WTC11 (cell line): ENCODE measurements at regions not wholly inside any gene's neighbourhood (a gene's known extent, or its start where the extent isn't known, plus 50 kb on each side); places are given as distances from the start of the nearest gene placed in this dataset.
A peak's percentile ranks its signal among the peaks of the same experiment; 100 is the strongest.

Experiments
- ATAC-seq: fragments of 200-7000 bp; cut with Tn5 transposase; 2 replicates; pipeline ENCODE4 v1.10.0; 2021; ENCODE audit warnings: mild to moderate bottlenecking, moderate library complexity
- CTCF ChIA-PET: fragments of 300-600 bp; sonication (Branson Sonifier 250); formaldehyde crosslinking; loops from one replicate; lab custom pipeline; 2021; ENCODE audit warnings: antibody characterized with exemption; lab: Charles Lee
- POLR2A ChIA-PET: fragments of 350-600 bp; sonication (Branson Sonifier 250); formaldehyde crosslinking; loops from one replicate; lab custom pipeline; 2021; ENCODE audit warnings: antibody characterized with exemption; lab: Charles Lee
- DNase-seq: peaks from one replicate; pipeline ENCODE4 v3.0.0; 2021; ENCODE audit warnings: low spot score
- H3K27ac Mint-ChIP-seq: 2 replicates; pipeline ENCODE4 v1.8.0; 2021; ENCODE audit warnings: mixed read lengths
- H3K27me3 Mint-ChIP-seq: 2 replicates; pipeline ENCODE4 v1.8.0; 2021; ENCODE audit warnings: low read depth, mild to moderate bottlenecking, moderate library complexity, mixed read lengths
- H3K36me3 Mint-ChIP-seq: 2 replicates; pipeline ENCODE4 v1.8.0; 2021; ENCODE audit warnings: mixed read lengths
- H3K4me1 Mint-ChIP-seq: 2 replicates; pipeline ENCODE4 v1.8.0; 2022; ENCODE audit warnings: mixed read lengths
- H3K4me3 Mint-ChIP-seq: 2 replicates; pipeline ENCODE4 v1.8.0; 2021; ENCODE audit warnings: mild to moderate bottlenecking, moderate library complexity, mixed read lengths
- H3K9me3 Mint-ChIP-seq: 2 replicates; pipeline ENCODE4 v1.8.0; 2021; ENCODE audit warnings: mixed read lengths
- ATF1 ChIP-seq: sonication (generic); formaldehyde crosslinking; IDR thresholded peaks from 2 replicates; pipeline ENCODE4 v1.8.1; 2023; ENCODE audit warnings: mild to moderate bottlenecking, moderate library complexity, missing genetic modification reagents
- FOXJ3 ChIP-seq: sonication (generic); formaldehyde crosslinking; IDR thresholded peaks from 2 replicates; pipeline ENCODE4 v1.9.0; 2021; ENCODE audit warnings: missing genetic modification reagents, mild to moderate bottlenecking, borderline replicate concordance
- GABPB1 ChIP-seq: sonication (generic); formaldehyde crosslinking; IDR thresholded peaks from 2 replicates; pipeline ENCODE4 v1.8.1; 2023; ENCODE audit warnings: mild to moderate bottlenecking, missing genetic modification reagents
- NFATC4 ChIP-seq: fragments of 250-450 bp; sonication (Bioruptor Pico); IDR thresholded peaks from 2 replicates; pipeline ENCODE4 v1.9.0; 2021; ENCODE audit warnings: mild to moderate bottlenecking
- NFYB ChIP-seq: sonication (generic); formaldehyde crosslinking; conservative IDR thresholded peaks from 2 replicates; pipeline ENCODE4 v1.8.0; 2022; ENCODE audit warnings: low read depth, missing genetic modification reagents
- RELA ChIP-seq: sonication (generic); formaldehyde crosslinking; IDR thresholded peaks from 2 replicates; pipeline ENCODE4 v1.8.1; 2022; ENCODE audit warnings: missing genetic modification reagents, mild to moderate bottlenecking, borderline replicate concordance
- RORB ChIP-seq: fragments of 250-450 bp; sonication (Bioruptor Pico); IDR thresholded peaks from 2 replicates; pipeline ENCODE4 v1.9.0; 2021; ENCODE audit warnings: mild to moderate bottlenecking
- SP1 ChIP-seq: sonication (generic); formaldehyde crosslinking; conservative IDR thresholded peaks from 2 replicates; pipeline ENCODE4 v1.8.1; 2022; ENCODE audit warnings: missing genetic modification reagents
- TEAD4 ChIP-seq: sonication (generic); formaldehyde crosslinking; IDR thresholded peaks from 2 replicates; pipeline ENCODE4 v1.8.0; 2022; ENCODE audit warnings: mild to moderate bottlenecking, missing genetic modification reagents
- ZNF138 ChIP-seq: sonication (generic); formaldehyde crosslinking; conservative IDR thresholded peaks from 2 replicates; pipeline ENCODE4 v1.8.1; 2022; ENCODE audit warnings: mild to moderate bottlenecking, moderate library complexity, missing genetic modification reagents
- ZNF317 ChIP-seq: sonication (generic); formaldehyde crosslinking; IDR thresholded peaks from 2 replicates; pipeline ENCODE4 v1.8.1; 2023; ENCODE audit warnings: low read depth, mild to moderate bottlenecking, moderate library complexity, missing genetic modification reagents, borderline replicate concordance
- ZNF423 ChIP-seq: fragments of 250-450 bp; sonication (Bioruptor Pico); IDR thresholded peaks from 2 replicates; pipeline ENCODE4 v2.1.2; 2022; ENCODE audit warnings: mild to moderate bottlenecking, moderate library complexity
- TF ChIP-seq, protein P1 (sequence below): sonication (generic); formaldehyde crosslinking; IDR thresholded peaks from 2 replicates; pipeline ENCODE4 v1.8.0; 2023; ENCODE audit warnings: missing genetic modification reagents
- TF ChIP-seq, protein P2 (sequence below): sonication (generic); formaldehyde crosslinking; IDR thresholded peaks from 2 replicates; pipeline ENCODE4 v1.8.1; 2023; ENCODE audit warnings: mild to moderate bottlenecking, missing genetic modification reagents
- TF ChIP-seq, protein P3 (sequence below): fragments of 250-450 bp; sonication (Bioruptor Pico); IDR thresholded peaks from 2 replicates; pipeline ENCODE4 v1.9.0; 2021; ENCODE audit warnings: mild to moderate bottlenecking
- TF ChIP-seq, protein P4 (sequence below): fragments of 250-450 bp; sonication (Bioruptor Pico); IDR thresholded peaks from 2 replicates; pipeline ENCODE4 v2.1.2; 2022; ENCODE audit warnings: mild to moderate bottlenecking, moderate library complexity
- TF ChIP-seq, protein P5 (sequence below): sonication (generic); formaldehyde crosslinking; conservative IDR thresholded peaks from 2 replicates; pipeline ENCODE4 v1.8.1; 2022; ENCODE audit warnings: mild to moderate bottlenecking, missing genetic modification reagents
- TF ChIP-seq, protein P6 (sequence below): fragments of 250-450 bp; sonication (Bioruptor Pico); conservative IDR thresholded peaks from 2 replicates; pipeline ENCODE4 v1.9.0; 2021; ENCODE audit warnings: mild to moderate bottlenecking

DNA sequence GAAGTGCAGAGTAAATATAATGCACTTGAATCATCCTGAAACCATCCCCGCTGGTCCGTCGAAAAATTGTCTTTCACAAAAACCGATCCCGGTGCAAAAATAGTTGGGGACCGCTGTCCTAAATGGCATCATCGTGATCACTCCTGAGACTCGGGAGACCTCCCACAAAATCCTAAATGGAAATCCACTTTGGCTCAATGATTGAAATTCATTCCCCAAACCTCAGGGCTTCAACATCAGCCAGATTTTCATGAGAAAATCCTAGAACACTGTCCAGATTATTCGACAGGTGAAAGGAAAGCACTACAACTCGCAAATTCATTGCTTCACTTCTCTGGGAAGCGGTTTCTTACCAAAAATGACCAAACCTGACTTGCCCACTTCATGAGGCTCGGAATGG is 335.3 kb upstream of the ZNF507 start (continued):
- TF ChIP-seq RELA (CRISPR knock-in tag) (no peak), FOXJ3 (no peak), RORB (CRISPR knock-in tag) (no peak)
- TF ChIP-seq, protein P1, sequence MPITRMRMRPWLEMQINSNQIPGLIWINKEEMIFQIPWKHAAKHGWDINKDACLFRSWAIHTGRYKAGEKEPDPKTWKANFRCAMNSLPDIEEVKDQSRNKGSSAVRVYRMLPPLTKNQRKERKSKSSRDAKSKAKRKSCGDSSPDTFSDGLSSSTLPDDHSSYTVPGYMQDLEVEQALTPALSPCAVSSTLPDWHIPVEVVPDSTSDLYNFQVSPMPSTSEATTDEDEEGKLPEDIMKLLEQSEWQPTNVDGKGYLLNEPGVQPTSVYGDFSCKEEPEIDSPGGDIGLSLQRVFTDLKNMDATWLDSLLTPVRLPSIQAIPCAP (CRISPR knock-in tag): no peak

DNA sequence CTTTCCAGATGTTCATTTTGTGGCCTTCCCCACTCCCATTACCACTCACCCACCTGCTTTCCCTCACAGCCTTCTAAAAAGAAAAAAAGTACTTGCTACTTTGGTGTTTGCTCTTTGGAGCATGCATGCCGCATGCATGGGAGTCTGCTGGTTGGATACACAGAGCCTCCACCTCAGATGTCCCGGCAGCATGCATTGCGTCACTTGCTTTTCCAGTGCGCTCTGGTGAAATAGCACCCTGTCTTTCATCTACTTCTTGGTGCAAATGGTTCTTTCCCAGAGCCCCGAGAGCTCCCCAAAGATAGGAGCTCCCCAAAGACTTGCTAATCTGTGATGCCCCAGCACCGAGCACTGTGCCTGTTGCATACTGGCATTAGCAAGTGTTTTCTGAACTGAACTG is 333.2 kb upstream of the ZNF507 start:
- H3K27ac Mint-ChIP-seq: no peak overlapping the region
- no peaks in the 10 kb centered on the region for H3K36me3 Mint-ChIP-seq
- H3K9me3 Mint-ChIP-seq: peaks cover 15% of the 10 kb centered on the region
- no peaks in the 10 kb centered on the region for H3K27me3 Mint-ChIP-seq
- CTCF ChIA-PET: no interaction called here
- TF ChIP-seq SP1 (CRISPR knock-in tag) (no peak), GABPB1 (CRISPR knock-in tag) (peak; percentile 66)
- TF ChIP-seq, protein P2, sequence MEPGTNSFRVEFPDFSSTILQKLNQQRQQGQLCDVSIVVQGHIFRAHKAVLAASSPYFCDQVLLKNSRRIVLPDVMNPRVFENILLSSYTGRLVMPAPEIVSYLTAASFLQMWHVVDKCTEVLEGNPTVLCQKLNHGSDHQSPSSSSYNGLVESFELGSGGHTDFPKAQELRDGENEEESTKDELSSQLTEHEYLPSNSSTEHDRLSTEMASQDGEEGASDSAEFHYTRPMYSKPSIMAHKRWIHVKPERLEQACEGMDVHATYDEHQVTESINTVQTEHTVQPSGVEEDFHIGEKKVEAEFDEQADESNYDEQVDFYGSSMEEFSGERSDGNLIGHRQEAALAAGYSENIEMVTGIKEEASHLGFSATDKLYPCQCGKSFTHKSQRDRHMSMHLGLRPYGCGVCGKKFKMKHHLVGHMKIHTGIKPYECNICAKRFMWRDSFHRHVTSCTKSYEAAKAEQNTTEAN (CRISPR knock-in tag): no peak
- no peak for DNase-seq
- ATAC-seq: no peak
- no peaks in the 10 kb centered on the region for H3K4me1 Mint-ChIP-seq
- no peak overlapping the region for H3K4me3 Mint-ChIP-seq
- POLR2A ChIA-PET: no interaction called here

DNA sequence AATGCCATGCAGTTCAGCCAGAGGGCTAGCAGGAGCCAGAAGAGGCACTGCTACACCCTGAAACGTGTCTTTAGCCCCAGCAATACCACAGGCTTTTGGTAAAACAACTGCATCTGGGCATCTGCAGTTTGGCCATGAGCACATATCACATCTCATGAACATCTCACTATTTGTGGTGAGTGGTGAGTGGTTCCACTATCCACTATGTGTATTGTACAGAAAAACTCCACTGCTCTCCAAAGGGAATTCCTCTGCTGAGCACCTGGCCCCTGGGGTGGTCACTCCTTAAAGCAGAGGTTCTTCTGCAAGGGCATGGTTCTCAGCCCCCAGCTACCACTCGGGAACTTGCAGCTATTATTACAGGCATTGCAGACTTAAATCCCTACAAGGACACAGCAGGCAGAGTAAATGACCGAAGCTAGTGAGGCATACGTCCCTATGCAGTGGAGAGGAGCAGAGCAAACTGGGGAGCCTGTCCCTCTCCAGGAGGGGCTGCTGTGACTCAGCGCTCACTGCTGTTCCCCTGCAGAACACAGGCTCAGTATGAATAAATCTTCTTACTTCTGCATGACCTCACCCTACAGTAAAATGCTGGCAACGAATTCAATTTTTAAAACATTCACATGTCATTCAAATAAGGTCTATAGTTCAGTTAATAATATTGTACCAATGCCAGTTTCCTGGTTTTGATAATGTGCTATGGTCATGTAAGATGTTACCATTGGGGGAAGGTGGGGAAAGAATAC is 332.4 kb upstream of the ZNF507 start:
- no peak for TF ChIP-seq NFATC4 (CRISPR knock-in tag)
- TF ChIP-seq, protein P3, sequence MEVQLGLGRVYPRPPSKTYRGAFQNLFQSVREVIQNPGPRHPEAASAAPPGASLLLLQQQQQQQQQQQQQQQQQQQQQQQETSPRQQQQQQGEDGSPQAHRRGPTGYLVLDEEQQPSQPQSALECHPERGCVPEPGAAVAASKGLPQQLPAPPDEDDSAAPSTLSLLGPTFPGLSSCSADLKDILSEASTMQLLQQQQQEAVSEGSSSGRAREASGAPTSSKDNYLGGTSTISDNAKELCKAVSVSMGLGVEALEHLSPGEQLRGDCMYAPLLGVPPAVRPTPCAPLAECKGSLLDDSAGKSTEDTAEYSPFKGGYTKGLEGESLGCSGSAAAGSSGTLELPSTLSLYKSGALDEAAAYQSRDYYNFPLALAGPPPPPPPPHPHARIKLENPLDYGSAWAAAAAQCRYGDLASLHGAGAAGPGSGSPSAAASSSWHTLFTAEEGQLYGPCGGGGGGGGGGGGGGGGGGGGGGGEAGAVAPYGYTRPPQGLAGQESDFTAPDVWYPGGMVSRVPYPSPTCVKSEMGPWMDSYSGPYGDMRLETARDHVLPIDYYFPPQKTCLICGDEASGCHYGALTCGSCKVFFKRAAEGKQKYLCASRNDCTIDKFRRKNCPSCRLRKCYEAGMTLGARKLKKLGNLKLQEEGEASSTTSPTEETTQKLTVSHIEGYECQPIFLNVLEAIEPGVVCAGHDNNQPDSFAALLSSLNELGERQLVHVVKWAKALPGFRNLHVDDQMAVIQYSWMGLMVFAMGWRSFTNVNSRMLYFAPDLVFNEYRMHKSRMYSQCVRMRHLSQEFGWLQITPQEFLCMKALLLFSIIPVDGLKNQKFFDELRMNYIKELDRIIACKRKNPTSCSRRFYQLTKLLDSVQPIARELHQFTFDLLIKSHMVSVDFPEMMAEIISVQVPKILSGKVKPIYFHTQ: no peak
- TF ChIP-seq, protein P4, sequence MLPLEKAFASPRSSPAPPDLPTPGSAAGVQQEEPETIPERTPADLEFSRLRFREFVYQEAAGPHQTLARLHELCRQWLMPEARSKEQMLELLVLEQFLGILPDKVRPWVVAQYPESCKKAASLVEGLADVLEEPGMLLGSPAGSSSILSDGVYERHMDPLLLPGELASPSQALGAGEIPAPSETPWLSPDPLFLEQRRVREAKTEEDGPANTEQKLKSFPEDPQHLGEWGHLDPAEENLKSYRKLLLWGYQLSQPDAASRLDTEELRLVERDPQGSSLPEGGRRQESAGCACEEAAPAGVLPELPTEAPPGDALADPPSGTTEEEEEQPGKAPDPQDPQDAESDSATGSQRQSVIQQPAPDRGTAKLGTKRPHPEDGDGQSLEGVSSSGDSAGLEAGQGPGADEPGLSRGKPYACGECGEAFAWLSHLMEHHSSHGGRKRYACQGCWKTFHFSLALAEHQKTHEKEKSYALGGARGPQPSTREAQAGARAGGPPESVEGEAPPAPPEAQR (CRISPR knock-in tag): no peak
- TF ChIP-seq FOXJ3: no peak
- no peak for TF ChIP-seq ZNF423
- TF ChIP-seq, protein P5, sequence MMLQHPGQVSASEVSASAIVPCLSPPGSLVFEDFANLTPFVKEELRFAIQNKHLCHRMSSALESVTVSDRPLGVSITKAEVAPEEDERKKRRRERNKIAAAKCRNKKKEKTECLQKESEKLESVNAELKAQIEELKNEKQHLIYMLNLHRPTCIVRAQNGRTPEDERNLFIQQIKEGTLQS (CRISPR knock-in tag): no peak
- TF ChIP-seq RORB (CRISPR knock-in tag): no peak
- no peak for TF ChIP-seq ZNF317
- TF ChIP-seq, protein P6, sequence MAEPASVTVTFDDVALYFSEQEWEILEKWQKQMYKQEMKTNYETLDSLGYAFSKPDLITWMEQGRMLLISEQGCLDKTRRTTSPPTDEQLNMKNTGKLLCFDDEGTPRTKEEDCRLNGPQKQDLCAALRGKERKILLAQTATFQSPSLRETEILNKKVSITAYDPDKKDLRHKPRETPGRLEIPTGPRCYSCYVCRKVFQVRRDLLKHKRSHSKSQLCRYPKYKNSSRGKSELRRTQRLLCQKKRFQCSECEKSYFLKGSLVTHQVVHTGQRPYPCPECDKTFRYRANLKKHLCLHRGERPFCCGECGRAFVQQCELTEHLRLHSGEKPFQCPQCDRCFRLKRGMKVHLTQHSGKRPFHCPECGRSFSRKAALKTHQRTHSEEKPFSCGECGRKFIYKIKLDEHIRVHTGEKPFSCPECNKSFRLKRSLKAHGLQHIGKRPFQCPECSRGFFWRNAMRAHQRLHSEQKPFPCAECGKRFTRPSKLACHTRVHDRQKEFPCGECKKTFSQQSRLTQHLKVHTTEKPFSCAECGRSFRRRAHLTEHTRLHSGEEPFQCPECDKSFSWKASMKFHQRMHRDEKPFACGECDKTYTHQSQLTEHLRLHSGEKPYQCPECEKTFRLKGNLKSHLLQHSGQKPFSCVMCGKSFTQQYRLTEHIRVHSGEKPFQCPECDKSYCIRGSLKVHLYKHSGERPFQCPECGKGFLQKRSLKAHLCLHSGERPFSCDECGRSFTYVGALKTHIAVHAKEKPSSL (CRISPR knock-in tag): no peak
- TF ChIP-seq ZNF138 (CRISPR knock-in tag): no peak
- no peak for TF ChIP-seq NFYB (CRISPR knock-in tag)
- TF ChIP-seq ATF1 (CRISPR knock-in tag): no peak
- TF ChIP-seq TEAD4 (CRISPR knock-in tag): no peak
- TF ChIP-seq, all 79 proteins: peak for 0
- Mint-ChIP-seq H3K36me3 (no peaks in the 10 kb centered on the region), H3K4me3 (no peak overlapping the region), H3K4me1 (peaks cover 4% of the 10 kb centered on the region; the same call in 1 of the 2 replicates), H3K27ac (no peak overlapping the region), H3K27me3 (no peaks in the 10 kb centered on the region), H3K9me3 (peaks cover 16% of the 10 kb centered on the region)
- CTCF ChIA-PET: no interaction called here
- POLR2A ChIA-PET: no interaction called here
- no peak for ATAC-seq
- no peak for DNase-seq
